T1000 (cell line): ENCODE measurements at regions not wholly inside any gene's neighbourhood (a gene's known extent, or its start where the extent isn't known, plus 50 kb on each side); places are given as distances from the start of the nearest gene placed in this dataset.
"Not testable (repeated sequence)": the region's sequence is repeated elsewhere in the genome, so short reads cannot be mapped to it uniquely, and the experiment has no call there.

Experiments
- DNase-seq: peaks from one replicate; lab custom pipeline; 2025; ENCODE audit warnings: mixed read lengths; lab: John Stamatoyannopoulos, UW

- DNase-seq, result no peak
These were observed 1014.9 kb upstream of the ATXN8OS start for GRCh38 chr13:69092615-69093322.

- DNase-seq, result no peak
These were observed 1030.4 kb upstream of the ATXN8OS start for GRCh38 chr13:69077267-69077666.

- DNase-seq, result no peak
These were observed 1038.0 kb upstream of the ATXN8OS start for GRCh38 chr13:69069554-69070133.

GRCh38 chr13:69050696-69051095 is 1056.9 kb upstream of the ATXN8OS start:
- no peak for DNase-seq

- no peak for DNase-seq
These were observed 1063.0 kb upstream of the ATXN8OS start for GRCh38 chr13:69044629-69045028.

GRCh38 chr13:69040898-69041297 is 1066.7 kb upstream of the ATXN8OS start:
- DNase-seq, result no peak

- DNase-seq, result no peak
These were observed 1071.9 kb upstream of the ATXN8OS start for GRCh38 chr13:69035771-69036170.

GRCh38 chr13:69028936-69029335 is 1078.7 kb upstream of the ATXN8OS start:
- DNase-seq, result no peak

GRCh38 chr13:69020120-69020519 is 1087.5 kb upstream of the ATXN8OS start:
- DNase-seq, result no peak

GRCh38 chr13:69018173-69018572 is 1089.5 kb upstream of the ATXN8OS start:
- DNase-seq, result not testable (repeated sequence)

GRCh38 chr13:69010789-69011188 is 1096.8 kb upstream of the ATXN8OS start:
- DNase-seq, result no peak

GRCh38 chr13:69008499-69008898 is 1099.1 kb upstream of the ATXN8OS start:
- DNase-seq, result no peak

- DNase-seq, result no peak
These were observed 1109.6 kb upstream of the ATXN8OS start for GRCh38 chr13:68998056-68998455.

- DNase-seq, result no peak
These were observed 1111.0 kb upstream of the ATXN8OS start for GRCh38 chr13:68996668-68997025.

GRCh38 chr13:68995972-68996667 is 1111.5 kb upstream of the ATXN8OS start:
- DNase-seq, result no peak

- DNase-seq, result no peak
These were observed 1114.5 kb upstream of the ATXN8OS start for GRCh38 chr13:68993154-68993553.

GRCh38 chr13:68988176-68988575 is 1119.5 kb upstream of the ATXN8OS start:
- DNase-seq, result no peak

GRCh38 chr13:68987585-68987984 is 1120.0 kb upstream of the ATXN8OS start:
- no peak for DNase-seq

- DNase-seq, result no peak
These were observed 1122.8 kb upstream of the ATXN8OS start for GRCh38 chr13:68984688-68985319.

GRCh38 chr13:68982961-68983619 is 1124.5 kb upstream of the ATXN8OS start:
- no peak for DNase-seq

GRCh38 chr13:68976287-68976686 is 1131.3 kb upstream of the ATXN8OS start:
- DNase-seq, result no peak

GRCh38 chr13:68970532-68970931 is 1137.1 kb upstream of the ATXN8OS start:
- no peak for DNase-seq
